Heart left ventricle (tissue), 16 donors: ENCODE measurements at regions not wholly inside any gene's neighbourhood (a gene's known extent, or its start where the extent isn't known, plus 50 kb on each side); places are given as distances from the start of the nearest gene placed in this dataset.

Source experiments
- ATAC-seq, 4 donors: fragments of 200-7000 bp; cut with Tn5 transposase; one replicate each; pipeline ENCODE4 v1.9.1; 2020 to 2022; ENCODE audit warnings: moderate library complexity in 4 of 4, mild to moderate bottlenecking in 3 of 4, moderate number of reproducible peaks in 1 of 4
- DNase-seq, 5 donors: peaks; one replicate each; pipeline ENCODE4 v3.0.0-alpha.2; 2020
- H3K27ac ChIP-seq, 12 donors: fragments of 200-600 bp; sonication (generic) in 4 of 12; one replicate each; pipeline versions ENCODE4 v1.5.0 to v1.8.0; 2016 to 2022; ENCODE audit warnings: mild to moderate bottlenecking in 2 of 12
- H3K27me3 ChIP-seq, 9 donors: fragments of 200-600 bp; sonication (generic) in 2 of 9; one replicate each; pipeline versions ENCODE4 v1.5.1 to v1.8.0; 2016 to 2022; ENCODE audit warnings: mild to moderate bottlenecking in 3 of 9
- H3K36me3 ChIP-seq, 9 donors: fragments of 200-600 bp; sonication (generic) in 2 of 9; one replicate each; pipeline versions ENCODE4 v1.5.0 to v1.8.0; 2018 to 2022; ENCODE audit warnings: mild to moderate bottlenecking in 2 of 9
- H3K4me1 ChIP-seq, 12 donors: fragments of 200-600 bp; sonication (generic) in 4 of 12; one replicate each; pipeline versions ENCODE4 v1.5.0 to v1.8.0; 2016 to 2022; ENCODE audit warnings: mild to moderate bottlenecking in 3 of 12
- H3K4me3 ChIP-seq, 12 donors: fragments of 200-600 bp; sonication (generic) in 4 of 12; one replicate each; pipeline versions ENCODE4 v1.5.0 to v1.8.0; 2017 to 2022; ENCODE audit warnings: mild to moderate bottlenecking in 9 of 12, moderate library complexity in 4 of 12
- H3K9me3 ChIP-seq, 12 donors: fragments of 200-600 bp; sonication (generic) in 4 of 12; one replicate each; pipeline versions ENCODE4 v1.5.0 to v1.8.0; 2016 to 2022; ENCODE audit warnings: mild to moderate bottlenecking in 1 of 12
- POLR2A ChIP-seq, 2 donors: fragments of 450-650 bp; IDR thresholded peaks; one replicate each; pipeline ENCODE4 v1.6.1; 2017; ENCODE audit warnings: antibody characterized with exemption in 2 of 2, mild to moderate bottlenecking in 2 of 2, moderate library complexity in 2 of 2
- WGBS, 4 donors: extraction: QIAGEN DNeasy Blood & Tissue Kit in 2 of 4; methylation state at CpG; one replicate each; pipeline versions ENCODE4 v1.1.5 to v1.1.7; 2013 to 2018; 5-methylcytosine and 5-hydroxymethylcytosine counted together
- intact Hi-C, 10 donors: fragments of 100-400 bp; cut with DNase I; formaldehyde crosslinking; loops; one replicate each; pipeline versions ENCODE4 v1.11.1 to v1.14.2; 2022
- TF ChIP-seq, protein P1 (sequence below), 12 donors: fragments of 200-600 bp; sonication (generic) in 4 of 12; IDR thresholded peaks; one replicate each; pipeline versions ENCODE4 v1.5.0 to v1.8.0; 2018 to 2022; ENCODE audit warnings: antibody characterized with exemption in 12 of 12, mild to moderate bottlenecking in 5 of 12
- donor health status: ischemic (EF 13 %, LVEDD 7.1; RV severe dilation, severe dysfunction).
- donor health status: healthy with polysubstance abuse.
- donor health status: DM: no; HTN: yes; CAD: no.
- donor health status: DM: no; HTN: no; CAD: no.
- donor health status: ischemic (EF 25% LVEDD 6.9; RV normal size, moderate dysfunction).
- donor health status: ischemic (EF 25% LVEDD 5.7; RV mildly dilated, moderate dysfunction).
- donor health status: healthy.
- donor health status: DM: yes; HTN: yes; CAD: no.
- donor health status: ischemic (EF 35%, LVEDD 5.7; RV mildly dilated, moderate dysfunction).
- donor health status: nonischemic (EF 11% LVEDD 7.7; RV severe dilation, severe dysfunction).
- donor health status: DM: yes; HTN: yes; CAD: no.
- donor health status: PGD.
- donor health status: ischemic (EF 29% LVEDD 5.4; RV normal size, mild dysfunction).
- donor health status: nonischemic (EF 23%, LVEDD 6.1; RV moderate dilation, normal function).

DNA sequence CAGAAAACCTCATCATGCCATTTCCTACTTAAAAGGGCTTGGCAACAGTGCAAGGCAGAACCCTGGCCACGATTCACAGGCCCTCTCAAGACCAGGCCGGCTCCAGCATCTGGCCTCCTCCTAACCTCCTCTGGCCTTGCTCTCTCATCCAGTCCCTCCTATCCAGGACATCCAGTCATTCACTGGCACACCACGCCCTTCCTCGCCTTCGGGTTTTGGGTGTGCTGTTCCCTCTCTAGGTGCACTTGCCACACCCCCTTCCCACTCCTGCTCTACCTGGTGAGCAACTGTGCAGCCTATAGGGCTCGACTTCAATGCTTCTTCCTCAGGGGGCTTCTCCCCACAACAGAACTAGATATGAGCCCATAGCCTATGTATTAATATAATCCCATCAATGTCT, 317.1 kb downstream of the ARRDC4 start:
- Histone ChIP-seq H3K4me1 (no peaks in the 10 kb centered on the region), H3K27ac (no peak overlapping the region), H3K27me3 (peaks cover 0 to 6% (median 0%) of the 10 kb centered on the region in 9 donors), H3K36me3 (no peaks in the 10 kb centered on the region), H3K4me3 (no peak overlapping the region), H3K9me3 (no peaks in the 10 kb centered on the region)
- ATAC-seq (no peak), DNase-seq (no peak)
- 65 to 75% (median 71%) methylated on average over 6 of the region's 6 CpGs for WGBS, 4 donors
- intact Hi-C loops = no loop called here
- TF ChIP-seq, protein P1, sequence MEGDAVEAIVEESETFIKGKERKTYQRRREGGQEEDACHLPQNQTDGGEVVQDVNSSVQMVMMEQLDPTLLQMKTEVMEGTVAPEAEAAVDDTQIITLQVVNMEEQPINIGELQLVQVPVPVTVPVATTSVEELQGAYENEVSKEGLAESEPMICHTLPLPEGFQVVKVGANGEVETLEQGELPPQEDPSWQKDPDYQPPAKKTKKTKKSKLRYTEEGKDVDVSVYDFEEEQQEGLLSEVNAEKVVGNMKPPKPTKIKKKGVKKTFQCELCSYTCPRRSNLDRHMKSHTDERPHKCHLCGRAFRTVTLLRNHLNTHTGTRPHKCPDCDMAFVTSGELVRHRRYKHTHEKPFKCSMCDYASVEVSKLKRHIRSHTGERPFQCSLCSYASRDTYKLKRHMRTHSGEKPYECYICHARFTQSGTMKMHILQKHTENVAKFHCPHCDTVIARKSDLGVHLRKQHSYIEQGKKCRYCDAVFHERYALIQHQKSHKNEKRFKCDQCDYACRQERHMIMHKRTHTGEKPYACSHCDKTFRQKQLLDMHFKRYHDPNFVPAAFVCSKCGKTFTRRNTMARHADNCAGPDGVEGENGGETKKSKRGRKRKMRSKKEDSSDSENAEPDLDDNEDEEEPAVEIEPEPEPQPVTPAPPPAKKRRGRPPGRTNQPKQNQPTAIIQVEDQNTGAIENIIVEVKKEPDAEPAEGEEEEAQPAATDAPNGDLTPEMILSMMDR (IDR thresholded peaks at IDR 0.05) = no peak
- no peak for TF ChIP-seq POLR2A (IDR thresholded peaks at IDR 0.05)

DNA sequence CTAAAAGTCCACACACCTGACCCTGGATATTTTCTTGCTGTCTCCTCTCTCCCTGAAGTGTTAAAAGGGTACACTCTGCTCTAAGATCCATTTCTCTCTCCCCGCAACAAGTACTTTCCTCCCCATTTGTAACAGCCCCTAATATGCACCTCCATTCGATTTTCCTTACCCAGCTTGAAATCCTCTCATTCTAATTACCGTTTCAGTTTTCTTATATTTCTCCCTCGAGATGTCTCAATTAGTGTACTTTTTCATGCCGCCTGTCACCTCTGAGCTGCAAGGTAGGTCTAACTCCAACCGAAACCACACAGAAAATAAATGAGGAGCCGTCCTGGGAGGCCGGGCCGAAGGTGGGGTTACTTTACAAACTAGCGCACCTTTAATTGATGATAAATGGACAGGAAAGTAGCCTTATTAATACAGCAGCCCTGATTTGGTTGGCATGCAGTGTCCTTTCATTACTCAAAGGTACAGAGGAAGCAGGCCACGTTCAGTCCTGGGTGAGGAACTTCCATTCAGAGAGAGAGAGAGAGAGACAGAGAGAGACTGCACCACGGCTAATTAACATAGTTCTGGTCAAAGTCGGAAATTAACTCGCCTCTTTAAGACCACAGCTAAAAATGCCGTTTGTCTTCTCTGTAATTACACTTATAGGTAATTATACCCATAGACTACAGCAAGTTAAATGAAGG, 319.9 kb downstream of the ARRDC4 start:
- Histone ChIP-seq H3K36me3 (no peaks in the 10 kb centered on the region), H3K9me3 (no peaks in the 10 kb centered on the region), H3K27me3 (peaks cover 0 to 10% (median 0%) of the 10 kb centered on the region in 9 donors), H3K27ac (no peak overlapping the region), H3K4me3 (no peak overlapping the region), H3K4me1 (no peaks in the 10 kb centered on the region)
- WGBS, 4 donors = 73 to 76% (median 75%) methylated on average over 15 of the region's 15 CpGs
- intact Hi-C loops = no loop called here
- ATAC-seq (no peak), DNase-seq (no peak)
- TF ChIP-seq, protein P1 (IDR thresholded peaks at IDR 0.05) = no peak
- no peak for TF ChIP-seq POLR2A (IDR thresholded peaks at IDR 0.05)

DNA sequence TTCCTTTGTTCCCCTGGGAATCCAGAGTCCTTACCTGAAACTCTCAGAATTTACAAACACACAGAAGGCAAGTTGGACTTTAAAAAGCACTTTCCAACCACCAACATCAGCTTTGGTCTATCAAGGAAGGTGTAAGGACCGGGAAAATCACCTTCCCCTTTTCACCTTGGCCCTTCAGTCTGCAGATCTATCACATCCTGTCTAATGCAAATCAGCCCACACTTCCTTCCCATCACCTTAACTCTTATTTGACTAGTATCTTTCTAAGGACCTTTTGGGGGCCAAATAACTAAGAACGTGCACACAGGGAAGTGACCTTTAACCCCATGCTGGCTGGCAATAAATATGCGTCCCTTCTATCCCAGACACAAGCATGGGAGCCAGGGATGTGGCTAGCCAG, 320.6 kb downstream of the ARRDC4 start:
- no peak for ATAC-seq
- intact Hi-C loops = no loop called here

DNA sequence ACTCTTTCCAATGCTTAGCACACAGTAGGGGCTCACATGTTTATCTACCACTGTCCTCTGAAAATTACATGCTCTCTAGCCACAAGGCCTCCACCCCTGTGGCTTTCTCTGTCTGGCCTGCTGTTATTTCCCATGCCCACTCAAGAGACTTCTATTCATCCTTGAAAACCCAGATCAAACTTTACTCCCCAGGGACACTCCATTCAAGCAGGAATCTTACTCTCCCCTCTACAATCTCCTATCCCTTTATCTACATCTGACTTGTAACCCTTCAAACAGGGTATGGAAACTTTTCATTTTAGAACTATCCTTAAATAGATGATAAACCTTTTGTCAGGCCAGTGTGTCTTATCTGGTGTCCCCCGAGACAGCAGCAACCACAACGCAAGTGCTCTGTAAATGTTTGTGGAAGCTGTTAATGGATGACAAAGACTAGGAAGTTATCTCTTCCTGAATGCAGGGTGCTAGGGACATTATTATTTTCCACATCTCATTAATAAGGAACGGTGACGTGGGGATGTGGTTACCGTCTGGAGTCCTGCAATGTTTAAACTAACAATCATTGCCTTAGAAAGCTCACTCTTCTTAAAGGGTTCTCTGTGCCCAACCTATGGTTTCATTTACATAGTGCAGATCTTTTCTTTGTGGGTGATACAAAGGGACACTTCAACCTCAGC, 322.3 kb downstream of the ARRDC4 start:
- Histone ChIP-seq H3K4me3 (no peak overlapping the region), H3K4me1 (no peaks in the 10 kb centered on the region), H3K9me3 (no peaks in the 10 kb centered on the region), H3K27ac (no peak overlapping the region), H3K36me3 (no peaks in the 10 kb centered on the region), H3K27me3 (peaks cover 0 to 30% (median 5%) of the 10 kb centered on the region in 9 donors)
- DNase-seq (no peak), ATAC-seq (no peak)
- intact Hi-C loops = no loop called here
- WGBS, 4 donors = 11 to 19% (median 16%) methylated on average over 5 of the region's 5 CpGs
- TF ChIP-seq, protein P1 (IDR thresholded peaks at IDR 0.05) = no peak
- TF ChIP-seq POLR2A (IDR thresholded peaks at IDR 0.05) = no peak

More for the DNA sequence above, 320.6 kb downstream of the ARRDC4 start:
- 24 to 43% (median 35%) methylated on average over 3 of the region's 3 CpGs for WGBS, 4 donors
- no peaks in the 10 kb centered on the region for H3K9me3 ChIP-seq
- H3K27ac ChIP-seq = no peak overlapping the region
- no peak overlapping the region for H3K4me3 ChIP-seq
- H3K36me3 ChIP-seq = no peaks in the 10 kb centered on the region
- no peak for TF ChIP-seq POLR2A (IDR thresholded peaks at IDR 0.05)
- TF ChIP-seq, protein P1 (IDR thresholded peaks at IDR 0.05) = no peak
- H3K4me1 ChIP-seq = no peaks in the 10 kb centered on the region
- peaks cover 0 to 16% (median 0%) of the 10 kb centered on the region in 9 donors for H3K27me3 ChIP-seq
- no peak for DNase-seq
